ENCODE measurements at regions not wholly inside any gene's neighbourhood (a gene's known extent, or its start where the extent isn't known, plus 50 kb on each side); places are given as distances from the start of the nearest gene placed in this dataset.

GRCh38 chr3:31187380-31187779 is 292.9 kb upstream of the GADL1 start:
- TF ChIP-seq CTCF (IDR thresholded peaks at IDR 0.05; ENCODE audit: borderline replicate concordance, control extremely low read depth, extremely low read depth, insufficient read depth, missing control alignments) = no peak
- in situ Hi-C loops (cut with MboI; ENCODE audit: low sequenced_read_pairs, unreplicated experiment) = no loop called here
- DNase-seq (ENCODE audit: low spot score) = no peak

- TF ChIP-seq CTCF (IDR thresholded peaks at IDR 0.05; ENCODE audit: borderline replicate concordance, control extremely low read depth, extremely low read depth, insufficient read depth, missing control alignments) = no peak
- in situ Hi-C loops (cut with MboI; ENCODE audit: low sequenced_read_pairs, unreplicated experiment) = no loop called here
- no peak for DNase-seq (ENCODE audit: low spot score)
These were observed 293.7 kb upstream of the GADL1 start for GRCh38 chr3:31188112-31188511.

- no peak for DNase-seq (ENCODE audit: low spot score)
- no peak for TF ChIP-seq CTCF (IDR thresholded peaks at IDR 0.05; ENCODE audit: borderline replicate concordance, control extremely low read depth, extremely low read depth, insufficient read depth, missing control alignments)
- in situ Hi-C loops (cut with MboI; ENCODE audit: low sequenced_read_pairs, unreplicated experiment) = no loop called here
These were observed 294.9 kb upstream of the GADL1 start for GRCh38 chr3:31189330-31189729.

- DNase-seq (ENCODE audit: low spot score) = no peak
- in situ Hi-C loops (cut with MboI; ENCODE audit: low sequenced_read_pairs, unreplicated experiment) = no loop called here
- TF ChIP-seq CTCF (IDR thresholded peaks at IDR 0.05; ENCODE audit: borderline replicate concordance, control extremely low read depth, extremely low read depth, insufficient read depth, missing control alignments) = no peak
These were observed 295.5 kb upstream of the GADL1 start for GRCh38 chr3:31189971-31190370.

DNA sequence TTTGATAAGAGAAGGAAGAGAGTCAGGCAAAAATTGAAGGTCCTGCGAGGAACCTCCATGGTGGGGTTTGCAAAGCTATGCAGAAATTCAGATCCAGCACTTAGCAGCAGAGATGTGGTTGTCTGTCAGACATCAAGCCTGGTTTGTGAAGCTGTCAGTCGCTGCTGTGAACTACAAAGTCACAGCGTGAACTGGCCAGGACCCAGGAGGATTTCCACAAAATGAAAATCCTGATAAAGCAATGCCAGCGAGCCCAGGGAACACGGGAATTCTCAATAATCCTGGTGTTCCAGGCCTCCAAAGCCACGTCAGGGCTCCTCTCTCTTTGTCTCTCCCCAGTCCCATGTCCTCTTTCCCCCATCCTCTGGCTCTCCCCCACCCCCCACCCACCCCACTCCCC is 296.9 kb upstream of the GADL1 start:
- TF ChIP-seq CTCF (IDR thresholded peaks at IDR 0.05; ENCODE audit: borderline replicate concordance, control extremely low read depth, extremely low read depth, insufficient read depth, missing control alignments) = no peak
- no peak for DNase-seq (ENCODE audit: low spot score)
- in situ Hi-C loops (cut with MboI; ENCODE audit: low sequenced_read_pairs, unreplicated experiment) = no loop called here

GRCh38 chr3:31193429-31193828 is 299.0 kb upstream of the GADL1 start:
- TF ChIP-seq CTCF (IDR thresholded peaks at IDR 0.05; ENCODE audit: borderline replicate concordance, control extremely low read depth, extremely low read depth, insufficient read depth, missing control alignments) = no peak
- no peak for DNase-seq (ENCODE audit: low spot score)
- in situ Hi-C loops (cut with MboI; ENCODE audit: low sequenced_read_pairs, unreplicated experiment) = no loop called here

DNA sequence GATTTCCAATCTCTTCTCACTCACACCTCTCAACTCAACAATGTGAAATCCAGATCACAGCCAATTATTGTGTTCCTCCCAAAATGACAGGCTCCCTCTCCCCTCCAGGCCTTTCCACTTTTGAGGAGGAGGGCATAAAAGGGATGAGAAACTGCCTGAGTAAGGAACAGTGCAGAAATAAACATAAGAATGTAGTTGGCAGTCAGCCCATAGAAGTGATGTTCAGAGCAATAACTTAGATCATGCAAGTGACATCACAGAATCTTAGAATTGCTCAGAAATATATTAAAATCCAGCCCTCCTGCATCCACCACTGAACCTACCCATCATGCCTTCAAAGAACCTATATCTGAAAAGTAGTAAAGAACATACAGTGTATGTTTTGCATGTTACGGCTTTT is 299.4 kb upstream of the GADL1 start:
- DNase-seq (ENCODE audit: low spot score) = no peak
- no peak for TF ChIP-seq CTCF (IDR thresholded peaks at IDR 0.05; ENCODE audit: borderline replicate concordance, control extremely low read depth, extremely low read depth, insufficient read depth, missing control alignments)
- in situ Hi-C loops (cut with MboI; ENCODE audit: low sequenced_read_pairs, unreplicated experiment) = no loop called here

All from GM13976 (cell line).